ENCODE measurements at regions not wholly inside any gene's neighbourhood (a gene's known extent, or its start where the extent isn't known, plus 50 kb on each side); places are given as distances from the start of the nearest gene placed in this dataset.
"Not testable (repeated sequence)": the region's sequence is repeated elsewhere in the genome, so short reads cannot be mapped to it uniquely, and the experiment has no call there.

GRCh38 chr14:19072518-19072917 is 105.3 kb downstream of the POTEM start:
- H3K9me3 Mint-ChIP-seq; H3K9me3 ChIP-seq (ENCODE audit: control insufficient read depth in 1 of 2, low read length in 2 of 2); H3K4me1 ChIP-seq (ENCODE audit: insufficient read depth, low read length); CTCF ChIA-PET (ENCODE audit: partially characterized antibody); POLR2A ChIA-PET (ENCODE audit: partially characterized antibody); H3K27me3 Mint-ChIP-seq; H3K36me3 Mint-ChIP-seq; H3K27ac ChIP-seq (ENCODE audit: low read depth, low read length); H3K4me3 Mint-ChIP-seq; DNase-seq; H3K27me3 ChIP-seq (ENCODE audit: insufficient read depth, low read length); H3K36me3 ChIP-seq (ENCODE audit: insufficient read depth, low read length); intact Hi-C loops (cut with micrococcal nuclease); H3K4me3 ChIP-seq (ENCODE audit: low read length in 2 of 2); H3K4me1 Mint-ChIP-seq; H3K27ac Mint-ChIP-seq: not testable (repeated sequence)

- POLR2A ChIA-PET (ENCODE audit: partially characterized antibody); H3K4me3 ChIP-seq (ENCODE audit: low read length in 2 of 2); H3K27me3 Mint-ChIP-seq; H3K27me3 ChIP-seq (ENCODE audit: insufficient read depth, low read length); DNase-seq; H3K9me3 ChIP-seq (ENCODE audit: control insufficient read depth in 1 of 2, low read length in 2 of 2); H3K9me3 Mint-ChIP-seq; intact Hi-C loops (cut with micrococcal nuclease); H3K27ac Mint-ChIP-seq; H3K27ac ChIP-seq (ENCODE audit: low read depth, low read length); H3K4me1 Mint-ChIP-seq; H3K4me1 ChIP-seq (ENCODE audit: insufficient read depth, low read length); H3K36me3 ChIP-seq (ENCODE audit: insufficient read depth, low read length); CTCF ChIA-PET (ENCODE audit: partially characterized antibody); H3K36me3 Mint-ChIP-seq; H3K4me3 Mint-ChIP-seq: not testable (repeated sequence)
Measured at GRCh38 chr14:19088632-19089031, 121.4 kb downstream of the POTEM start.

GRCh38 chr14:19093227-19093626 is 126.0 kb downstream of the POTEM start:
- H3K4me3 Mint-ChIP-seq; H3K36me3 ChIP-seq (ENCODE audit: insufficient read depth, low read length); H3K4me1 ChIP-seq (ENCODE audit: insufficient read depth, low read length); CTCF ChIA-PET (ENCODE audit: partially characterized antibody); H3K36me3 Mint-ChIP-seq; H3K27me3 ChIP-seq (ENCODE audit: insufficient read depth, low read length); POLR2A ChIA-PET (ENCODE audit: partially characterized antibody); H3K9me3 ChIP-seq (ENCODE audit: control insufficient read depth in 1 of 2, low read length in 2 of 2); H3K27me3 Mint-ChIP-seq; intact Hi-C loops (cut with micrococcal nuclease); H3K4me1 Mint-ChIP-seq; DNase-seq; H3K27ac Mint-ChIP-seq; H3K27ac ChIP-seq (ENCODE audit: low read depth, low read length); H3K9me3 Mint-ChIP-seq; H3K4me3 ChIP-seq (ENCODE audit: low read length in 2 of 2): not testable (repeated sequence)

GRCh38 chr14:19094731-19095130 is 127.5 kb downstream of the POTEM start:
- H3K27me3 ChIP-seq (ENCODE audit: insufficient read depth, low read length); H3K9me3 ChIP-seq (ENCODE audit: control insufficient read depth in 1 of 2, low read length in 2 of 2); H3K4me3 ChIP-seq (ENCODE audit: low read length in 2 of 2); H3K4me1 Mint-ChIP-seq; DNase-seq; H3K27ac ChIP-seq (ENCODE audit: low read depth, low read length); H3K27ac Mint-ChIP-seq; CTCF ChIA-PET (ENCODE audit: partially characterized antibody); H3K36me3 Mint-ChIP-seq; H3K4me1 ChIP-seq (ENCODE audit: insufficient read depth, low read length); intact Hi-C loops (cut with micrococcal nuclease); H3K36me3 ChIP-seq (ENCODE audit: insufficient read depth, low read length); H3K4me3 Mint-ChIP-seq; POLR2A ChIA-PET (ENCODE audit: partially characterized antibody); H3K27me3 Mint-ChIP-seq; H3K9me3 Mint-ChIP-seq: not testable (repeated sequence)

- H3K4me1 ChIP-seq (ENCODE audit: insufficient read depth, low read length); CTCF ChIA-PET (ENCODE audit: partially characterized antibody); H3K9me3 Mint-ChIP-seq; H3K4me3 Mint-ChIP-seq; POLR2A ChIA-PET (ENCODE audit: partially characterized antibody); DNase-seq; H3K27ac ChIP-seq (ENCODE audit: low read depth, low read length); H3K27ac Mint-ChIP-seq; H3K36me3 ChIP-seq (ENCODE audit: insufficient read depth, low read length); H3K4me3 ChIP-seq (ENCODE audit: low read length in 2 of 2); H3K27me3 ChIP-seq (ENCODE audit: insufficient read depth, low read length); H3K27me3 Mint-ChIP-seq; H3K9me3 ChIP-seq (ENCODE audit: control insufficient read depth in 1 of 2, low read length in 2 of 2); intact Hi-C loops (cut with micrococcal nuclease); H3K4me1 Mint-ChIP-seq; H3K36me3 Mint-ChIP-seq: not testable (repeated sequence)
Measured at GRCh38 chr14:19095167-19095566, 127.9 kb downstream of the POTEM start.

GRCh38 chr14:19096467-19096866 is 129.2 kb downstream of the POTEM start:
- H3K4me1 ChIP-seq (ENCODE audit: insufficient read depth, low read length); H3K27ac Mint-ChIP-seq; H3K9me3 Mint-ChIP-seq; intact Hi-C loops (cut with micrococcal nuclease); H3K36me3 ChIP-seq (ENCODE audit: insufficient read depth, low read length); CTCF ChIA-PET (ENCODE audit: partially characterized antibody); H3K4me3 ChIP-seq (ENCODE audit: low read length in 2 of 2); H3K4me1 Mint-ChIP-seq; H3K27me3 Mint-ChIP-seq; H3K27ac ChIP-seq (ENCODE audit: low read depth, low read length); DNase-seq; H3K36me3 Mint-ChIP-seq; H3K27me3 ChIP-seq (ENCODE audit: insufficient read depth, low read length); H3K4me3 Mint-ChIP-seq; H3K9me3 ChIP-seq (ENCODE audit: control insufficient read depth in 1 of 2, low read length in 2 of 2); POLR2A ChIA-PET (ENCODE audit: partially characterized antibody): not testable (repeated sequence)

GRCh38 chr14:19096876-19097275 is 129.6 kb downstream of the POTEM start:
- POLR2A ChIA-PET (ENCODE audit: partially characterized antibody); H3K4me3 Mint-ChIP-seq; H3K4me1 Mint-ChIP-seq; intact Hi-C loops (cut with micrococcal nuclease); DNase-seq; H3K27me3 Mint-ChIP-seq; H3K27ac Mint-ChIP-seq; CTCF ChIA-PET (ENCODE audit: partially characterized antibody); H3K27me3 ChIP-seq (ENCODE audit: insufficient read depth, low read length); H3K9me3 ChIP-seq (ENCODE audit: control insufficient read depth in 1 of 2, low read length in 2 of 2); H3K9me3 Mint-ChIP-seq; H3K4me3 ChIP-seq (ENCODE audit: low read length in 2 of 2); H3K36me3 ChIP-seq (ENCODE audit: insufficient read depth, low read length); H3K27ac ChIP-seq (ENCODE audit: low read depth, low read length); H3K4me1 ChIP-seq (ENCODE audit: insufficient read depth, low read length); H3K36me3 Mint-ChIP-seq: not testable (repeated sequence)

GRCh38 chr14:19097306-19097705 is 130.1 kb downstream of the POTEM start:
- H3K4me3 ChIP-seq (ENCODE audit: low read length in 2 of 2); DNase-seq: not testable (repeated sequence)

More at GRCh38 chr14:19097306-19097705, 130.1 kb downstream of the POTEM start:
- H3K4me1 ChIP-seq (ENCODE audit: insufficient read depth, low read length); H3K27ac Mint-ChIP-seq; H3K27me3 ChIP-seq (ENCODE audit: insufficient read depth, low read length); H3K36me3 Mint-ChIP-seq; POLR2A ChIA-PET (ENCODE audit: partially characterized antibody); H3K27me3 Mint-ChIP-seq; H3K4me3 Mint-ChIP-seq; H3K36me3 ChIP-seq (ENCODE audit: insufficient read depth, low read length); intact Hi-C loops (cut with micrococcal nuclease); CTCF ChIA-PET (ENCODE audit: partially characterized antibody); H3K9me3 Mint-ChIP-seq; H3K4me1 Mint-ChIP-seq; H3K9me3 ChIP-seq (ENCODE audit: control insufficient read depth in 1 of 2, low read length in 2 of 2); H3K27ac ChIP-seq (ENCODE audit: low read depth, low read length): not testable (repeated sequence)
